ENCODE measurements at regions not wholly inside any gene's neighbourhood (a gene's known extent, or its start where the extent isn't known, plus 50 kb on each side); places are given as distances from the start of the nearest gene placed in this dataset.

DNA sequence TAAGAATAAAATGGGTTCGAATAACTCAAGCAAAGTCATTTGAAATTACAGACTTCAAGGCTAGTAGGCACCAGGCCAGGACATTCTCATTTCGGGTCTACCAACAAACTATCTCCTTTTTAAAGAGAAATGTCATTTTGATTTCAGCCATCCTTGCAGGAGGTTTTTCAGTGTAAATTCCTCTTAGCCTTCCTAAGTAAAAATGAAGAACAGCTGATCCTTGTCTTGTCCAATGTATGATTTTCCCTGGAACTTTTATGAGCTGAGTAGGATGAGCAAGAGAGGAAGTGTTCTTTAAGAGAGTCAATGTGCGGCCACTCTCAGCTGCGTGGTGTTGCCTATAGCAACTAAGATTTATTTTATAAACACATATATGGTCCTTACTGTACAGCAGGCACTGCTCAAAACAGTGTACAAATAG is 110.1 kb downstream of the PLCE1 start:
- H3K4me3 ChIP-seq (ENCODE audit: low read depth, low read length) = no peak overlapping the region
- DNase-seq (ENCODE audit: low read depth) = no peak
- TF ChIP-seq, protein P1, sequence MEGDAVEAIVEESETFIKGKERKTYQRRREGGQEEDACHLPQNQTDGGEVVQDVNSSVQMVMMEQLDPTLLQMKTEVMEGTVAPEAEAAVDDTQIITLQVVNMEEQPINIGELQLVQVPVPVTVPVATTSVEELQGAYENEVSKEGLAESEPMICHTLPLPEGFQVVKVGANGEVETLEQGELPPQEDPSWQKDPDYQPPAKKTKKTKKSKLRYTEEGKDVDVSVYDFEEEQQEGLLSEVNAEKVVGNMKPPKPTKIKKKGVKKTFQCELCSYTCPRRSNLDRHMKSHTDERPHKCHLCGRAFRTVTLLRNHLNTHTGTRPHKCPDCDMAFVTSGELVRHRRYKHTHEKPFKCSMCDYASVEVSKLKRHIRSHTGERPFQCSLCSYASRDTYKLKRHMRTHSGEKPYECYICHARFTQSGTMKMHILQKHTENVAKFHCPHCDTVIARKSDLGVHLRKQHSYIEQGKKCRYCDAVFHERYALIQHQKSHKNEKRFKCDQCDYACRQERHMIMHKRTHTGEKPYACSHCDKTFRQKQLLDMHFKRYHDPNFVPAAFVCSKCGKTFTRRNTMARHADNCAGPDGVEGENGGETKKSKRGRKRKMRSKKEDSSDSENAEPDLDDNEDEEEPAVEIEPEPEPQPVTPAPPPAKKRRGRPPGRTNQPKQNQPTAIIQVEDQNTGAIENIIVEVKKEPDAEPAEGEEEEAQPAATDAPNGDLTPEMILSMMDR (IDR thresholded peaks at IDR 0.05; ENCODE audit: insufficient read depth, low read depth, low read length, missing control alignments) = no peak

DNA sequence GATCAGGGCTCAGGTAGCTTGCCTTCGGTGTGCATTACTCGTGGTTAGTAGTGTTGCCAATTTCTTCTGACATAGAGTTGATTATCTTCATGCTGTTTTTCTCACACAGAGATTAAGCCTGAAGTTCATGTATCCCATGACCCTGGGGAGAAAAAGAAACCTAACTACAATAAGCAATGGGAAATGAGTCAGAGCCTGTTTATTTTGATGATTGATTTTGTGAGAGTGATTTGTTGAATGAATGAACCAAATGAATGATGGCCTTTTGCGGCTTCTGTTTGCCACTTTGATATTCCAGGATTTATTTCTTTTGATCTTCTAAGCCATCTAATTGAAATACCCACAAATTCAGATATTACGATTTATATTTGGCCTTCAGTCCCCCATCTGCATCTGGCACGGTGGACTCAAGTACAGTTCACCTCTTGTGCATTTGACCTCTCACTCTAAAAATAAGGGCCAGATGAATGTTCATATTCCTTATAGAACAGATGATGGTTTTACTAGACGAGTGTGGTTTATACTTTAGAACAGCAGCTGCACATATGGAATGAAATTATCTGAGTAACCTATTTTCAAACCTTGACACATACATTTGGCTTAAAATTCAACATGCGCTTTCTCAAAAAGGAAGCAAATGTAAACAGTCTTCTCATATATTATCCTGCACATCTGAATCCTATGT is 110.7 kb downstream of the PLCE1 start:
- H3K4me3 ChIP-seq (ENCODE audit: low read depth, low read length) = no peak overlapping the region
- DNase-seq (ENCODE audit: low read depth) = no peak
- TF ChIP-seq, protein P1 (IDR thresholded peaks at IDR 0.05; ENCODE audit: insufficient read depth, low read depth, low read length, missing control alignments) = no peak

DNA sequence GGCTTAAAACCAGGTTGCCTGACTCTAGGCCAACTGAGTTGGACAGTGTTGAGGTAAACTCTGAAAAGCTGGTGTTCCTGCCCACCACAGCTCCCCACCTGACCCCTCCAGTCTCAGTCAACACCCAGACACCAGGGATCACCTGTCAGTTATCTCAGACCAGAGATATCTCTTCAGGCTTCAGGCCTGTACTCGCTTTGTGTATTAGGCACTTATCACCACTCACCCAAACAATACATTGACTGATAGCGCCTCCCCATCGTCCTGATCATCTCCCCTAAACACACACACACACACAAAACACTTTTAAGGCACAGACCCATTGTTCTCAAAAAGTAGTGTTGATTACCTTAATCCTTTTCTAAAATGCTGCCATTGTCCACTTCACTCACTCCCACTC is 111.5 kb downstream of the PLCE1 start:
- H3K4me3 ChIP-seq (ENCODE audit: low read depth, low read length) = no peak overlapping the region
- DNase-seq (ENCODE audit: low read depth) = no peak
- TF ChIP-seq, protein P1 (IDR thresholded peaks at IDR 0.05; ENCODE audit: insufficient read depth, low read depth, low read length, missing control alignments) = no peak

DNA sequence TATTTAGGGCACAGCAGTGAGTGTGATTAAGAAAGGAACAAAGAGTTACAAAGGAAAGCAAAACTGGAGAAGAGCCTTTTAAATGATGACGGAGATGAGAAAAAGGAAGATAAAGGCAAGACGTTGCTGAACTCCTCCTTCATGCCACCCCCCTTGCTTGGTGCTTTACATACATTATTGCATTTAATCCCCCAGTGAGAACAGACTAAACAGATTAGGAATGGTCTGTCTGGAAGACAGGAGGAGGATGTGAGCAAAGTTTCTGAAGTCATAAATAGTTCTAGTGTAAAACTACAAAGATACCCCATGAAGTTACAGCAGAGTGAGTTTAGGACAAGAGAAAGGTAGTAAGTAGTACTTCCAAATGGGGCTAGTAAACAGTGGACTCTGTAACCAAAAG is 113.5 kb downstream of the PLCE1 start:
- TF ChIP-seq, protein P1 (IDR thresholded peaks at IDR 0.05; ENCODE audit: insufficient read depth, low read depth, low read length, missing control alignments) = no peak
- no peak overlapping the region for H3K4me3 ChIP-seq (ENCODE audit: low read depth, low read length)
- no peak for DNase-seq (ENCODE audit: low read depth)

DNA sequence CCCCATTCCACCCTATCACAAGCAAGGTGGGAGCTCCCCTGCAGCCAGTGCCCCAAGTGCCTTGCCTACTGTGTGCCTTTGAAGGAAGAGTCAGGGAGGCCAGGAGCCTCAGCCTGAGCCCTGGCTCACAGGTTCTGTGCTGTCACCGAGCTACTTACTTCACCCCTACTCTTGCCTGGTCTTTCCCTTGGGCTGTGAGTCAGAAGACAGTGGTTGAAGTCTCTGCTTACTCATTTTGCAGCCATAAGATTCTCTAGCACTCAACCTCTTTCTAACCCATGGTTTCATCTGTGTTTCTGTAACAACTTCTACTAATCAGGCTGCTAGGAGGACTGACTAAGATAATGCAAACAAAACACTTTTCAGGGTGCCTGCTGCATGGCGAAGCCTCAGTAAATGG is 114.5 kb downstream of the PLCE1 start:
- TF ChIP-seq, protein P1 (IDR thresholded peaks at IDR 0.05; ENCODE audit: insufficient read depth, low read depth, low read length, missing control alignments) = no peak
- H3K4me3 ChIP-seq (ENCODE audit: low read depth, low read length) = no peak overlapping the region
- DNase-seq (ENCODE audit: low read depth) = no peak

DNA sequence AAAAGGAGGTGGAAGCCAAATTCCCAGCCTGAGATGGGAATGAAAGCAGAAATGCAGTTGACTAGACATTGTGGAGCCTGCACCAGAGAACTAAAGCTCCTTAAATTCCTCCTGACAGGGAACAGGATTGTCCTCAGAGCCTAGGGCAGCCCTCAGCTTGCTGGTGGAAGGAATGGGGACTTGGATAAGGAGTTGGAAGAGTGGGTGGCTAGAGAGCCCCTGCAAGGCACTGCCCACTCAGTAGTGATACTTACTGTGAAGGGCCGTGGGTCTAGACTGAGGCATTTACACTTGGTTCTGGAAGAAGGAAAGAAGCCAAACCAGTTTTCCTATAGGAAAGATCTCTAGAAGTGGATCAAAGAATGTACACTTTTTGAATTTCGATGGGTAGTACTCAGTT is 117.6 kb downstream of the PLCE1 start:
- TF ChIP-seq, protein P1 (IDR thresholded peaks at IDR 0.05; ENCODE audit: insufficient read depth, low read depth, low read length, missing control alignments) = no peak
- no peak for DNase-seq (ENCODE audit: low read depth)

DNA sequence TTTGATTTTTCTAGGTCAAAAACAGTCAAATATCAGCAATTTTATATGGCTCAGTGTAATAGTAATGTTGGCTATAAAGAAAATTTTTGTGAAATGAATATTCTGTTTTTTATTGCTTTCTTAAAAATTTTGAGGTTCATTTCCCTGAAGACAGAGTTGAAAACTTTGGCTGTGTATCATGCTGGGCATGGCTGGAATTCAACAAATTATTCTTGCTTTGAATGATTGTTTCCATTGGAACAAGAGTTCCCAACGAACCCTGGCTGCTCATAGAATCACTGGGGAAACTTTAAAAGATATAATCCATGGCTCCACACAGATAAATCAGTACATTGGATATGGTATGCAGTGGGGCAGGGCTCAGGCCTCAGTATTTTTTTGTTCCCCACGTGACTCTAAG is 118.6 kb downstream of the PLCE1 start:
- TF ChIP-seq, protein P1 (IDR thresholded peaks at IDR 0.05; ENCODE audit: insufficient read depth, low read depth, low read length, missing control alignments) = no peak
- no peak overlapping the region for H3K4me3 ChIP-seq (ENCODE audit: low read depth, low read length)
- DNase-seq (ENCODE audit: low read depth) = no peak

More for the DNA sequence above, 117.6 kb downstream of the PLCE1 start:
- no peak overlapping the region for H3K4me3 ChIP-seq (ENCODE audit: low read depth, low read length)
